Activated T-helper 1 cell treated with anti-CD3 and anti-CD28 coated beads, Interleukin-2, amount 50 U/mL, for 16 hours (primary cell): ENCODE measurements at regions not wholly inside any gene's neighbourhood (a gene's known extent, or its start where the extent isn't known, plus 50 kb on each side); places are given as distances from the start of the nearest gene placed in this dataset.
A peak's percentile ranks its signal among the peaks of the same experiment; 100 is the strongest.

Experiments used
- DNase-seq, 2 donors: peaks; one replicate each; pipeline ENCODE4 v3.0.0-alpha.2; 2020; ENCODE audit warnings: low read depth in 1 of 2, low spot score in 1 of 2

DNA sequence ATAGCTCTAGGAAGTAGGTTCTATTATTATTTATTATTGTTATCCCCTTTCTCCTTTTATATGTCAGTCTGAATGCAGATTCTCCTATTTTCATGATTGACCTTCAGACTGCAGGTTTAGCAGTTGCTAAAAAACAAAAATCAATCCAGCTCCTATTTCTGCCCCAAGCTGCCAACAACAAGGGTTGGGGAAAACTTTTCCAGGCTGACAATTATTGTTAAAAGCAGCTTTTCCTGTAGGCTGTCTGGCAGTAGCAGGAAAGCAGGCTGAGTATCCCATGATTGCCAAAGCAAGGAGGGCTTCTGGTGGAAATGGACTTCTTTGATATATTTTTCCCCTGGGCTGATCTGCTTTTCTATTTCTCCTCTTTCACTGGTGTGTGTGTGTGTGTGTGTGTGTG is 78.0 kb upstream of the CTLA4 start:
- DNase-seq = no peak

- no peak for DNase-seq
Observed at GRCh38 chr2:203790134-203790852, 77.3 kb upstream of the CTLA4 start.

DNA sequence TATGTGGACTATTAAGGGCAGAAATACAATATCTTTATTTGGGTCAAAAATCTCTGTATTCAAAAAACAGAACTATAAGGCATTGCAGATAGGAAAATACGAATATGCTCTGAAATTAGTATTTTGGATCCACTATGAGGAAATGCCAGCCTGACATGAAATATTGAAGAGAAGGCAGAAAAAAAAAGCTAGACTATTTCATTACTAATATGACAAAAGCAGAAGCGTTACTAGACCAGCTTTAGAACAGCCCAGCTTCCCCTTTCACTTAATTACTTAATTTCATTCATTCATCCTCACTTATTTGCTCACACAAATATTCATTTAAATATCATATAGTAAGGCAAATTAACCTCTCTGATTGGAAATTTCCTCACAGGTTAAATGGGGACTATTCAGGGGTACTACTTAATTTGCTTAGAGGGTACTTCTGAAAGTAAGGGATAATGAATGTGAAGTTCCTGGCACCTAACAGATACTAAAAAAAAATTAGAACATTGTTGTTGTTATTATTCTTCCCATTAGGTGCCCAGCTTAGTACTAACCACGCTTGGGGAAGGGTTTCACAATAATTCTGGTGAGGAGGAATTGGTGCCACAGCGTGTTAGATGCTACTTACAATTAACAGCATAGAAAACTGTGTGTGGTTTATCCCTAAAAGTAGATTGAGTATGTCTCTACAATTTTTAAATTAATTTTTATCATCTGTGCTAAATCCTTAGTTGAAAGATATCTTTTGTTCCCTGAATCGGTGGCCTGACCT is 71.1 kb upstream of the CTLA4 start:
- no peak for DNase-seq

DNA sequence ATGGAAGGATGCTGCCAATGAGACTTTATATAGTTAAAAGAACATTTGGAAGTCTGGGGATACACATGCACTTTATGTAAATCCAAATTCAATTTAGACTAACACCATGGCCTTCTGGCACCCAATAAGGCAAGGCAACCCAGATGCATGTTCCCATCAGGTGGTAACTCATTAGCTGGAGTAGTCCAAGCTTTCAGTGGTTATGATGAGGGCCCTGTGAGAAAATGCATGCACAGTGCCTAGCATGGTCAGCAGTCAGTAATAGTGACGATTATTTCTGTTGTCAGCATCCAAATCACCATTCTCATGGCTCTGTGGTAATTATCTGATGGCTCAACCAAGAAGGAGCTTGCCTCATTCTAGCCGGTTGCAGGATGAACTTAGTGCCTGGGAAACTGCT is 70.3 kb upstream of the CTLA4 start:
- no peak for DNase-seq

DNA sequence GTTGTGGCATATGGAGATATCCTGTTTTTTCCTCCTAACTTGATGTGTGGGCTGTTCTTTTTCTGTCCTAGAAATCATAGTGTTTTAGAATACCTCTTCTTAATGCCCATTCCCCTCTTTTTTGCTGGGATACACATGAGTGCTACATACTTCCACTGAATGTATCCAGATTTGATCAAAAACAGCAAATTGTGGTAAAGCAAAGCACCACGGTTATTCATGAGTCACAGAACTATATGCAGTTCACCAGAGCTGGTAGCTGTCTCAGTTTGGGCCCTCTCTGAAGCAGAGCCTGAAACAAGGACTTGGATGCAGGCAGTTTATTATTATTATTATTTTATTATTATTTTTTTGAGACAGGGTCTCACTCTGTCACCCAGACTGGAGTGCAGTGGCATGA is 69.9 kb upstream of the CTLA4 start:
- DNase-seq = no peak

DNA sequence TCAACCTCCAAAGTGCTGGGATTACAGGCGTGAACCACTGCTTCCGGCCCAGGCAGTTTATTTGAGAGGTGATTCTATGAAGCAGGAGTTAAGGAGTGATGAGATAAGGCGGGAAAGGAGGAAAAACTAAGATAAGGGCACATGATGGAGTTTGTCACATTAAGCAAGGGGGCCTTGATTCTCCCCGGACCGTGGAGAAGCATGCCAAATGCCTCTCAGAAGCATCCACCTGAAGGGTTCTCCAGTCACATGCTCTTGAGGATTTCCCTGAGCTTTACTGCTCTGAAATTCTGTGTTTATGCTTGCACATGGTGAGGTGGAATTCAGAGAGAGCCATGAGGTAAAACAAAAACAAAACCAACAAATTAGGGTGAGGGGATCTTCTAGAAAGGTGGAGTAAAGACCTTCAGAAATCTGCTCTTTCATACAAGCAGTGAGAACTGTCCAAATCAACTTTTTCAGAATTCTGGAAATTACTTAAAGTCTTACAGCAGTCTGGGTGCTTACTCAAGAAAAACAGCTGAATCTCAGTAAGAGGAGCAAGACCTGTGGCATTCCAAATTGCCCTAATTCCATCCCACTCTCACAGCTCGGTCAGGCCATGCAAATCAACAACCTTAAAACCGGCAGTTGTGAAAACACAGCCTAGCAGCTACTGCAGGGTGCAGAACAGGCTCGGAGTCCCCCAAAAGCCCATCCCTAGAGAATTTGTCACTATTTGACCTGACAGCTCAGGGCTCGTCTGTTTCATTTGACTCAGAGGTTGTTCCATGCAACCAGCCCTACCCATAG is 69.1 kb upstream of the CTLA4 start:
- no peak for DNase-seq

DNA sequence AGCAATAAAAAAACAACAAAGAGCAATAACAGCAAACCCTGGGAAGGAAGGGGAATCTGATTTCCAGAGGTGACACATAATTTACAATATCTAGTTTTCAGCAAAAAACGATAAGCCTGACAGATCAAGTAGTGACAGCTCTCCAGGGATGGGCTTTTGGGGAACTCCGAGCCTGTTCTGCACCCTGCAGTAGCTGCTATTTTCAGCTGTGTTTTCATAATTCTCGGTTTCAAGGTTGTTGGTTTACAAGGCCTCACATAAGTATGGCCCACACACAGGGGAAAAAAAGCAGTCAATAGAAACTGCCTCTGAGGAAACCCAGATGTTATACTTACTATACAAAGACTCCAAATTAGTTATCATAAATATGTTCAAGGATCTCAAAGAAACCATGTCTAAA is 67.7 kb upstream of the CTLA4 start:
- no peak for DNase-seq

DNA sequence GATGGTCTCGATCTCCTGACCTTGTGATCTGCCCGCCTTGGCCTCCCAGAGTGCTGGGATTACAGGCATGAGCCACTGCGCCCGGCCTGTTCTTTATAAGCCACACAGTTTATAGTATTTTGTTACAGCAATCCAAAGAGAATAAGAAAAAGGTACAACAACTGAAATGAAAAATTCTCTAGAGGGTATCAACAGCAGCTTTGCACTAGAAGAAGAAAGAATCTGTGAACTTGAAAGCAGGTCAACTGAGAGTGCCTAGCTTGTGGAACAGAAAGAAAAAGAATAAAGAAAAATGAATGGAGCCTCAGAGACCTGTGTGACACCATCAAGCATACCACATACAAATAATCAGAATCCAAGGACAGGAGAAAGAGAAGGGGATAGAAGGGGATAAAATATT is 66.8 kb upstream of the CTLA4 start:
- DNase-seq = no peak

DNA sequence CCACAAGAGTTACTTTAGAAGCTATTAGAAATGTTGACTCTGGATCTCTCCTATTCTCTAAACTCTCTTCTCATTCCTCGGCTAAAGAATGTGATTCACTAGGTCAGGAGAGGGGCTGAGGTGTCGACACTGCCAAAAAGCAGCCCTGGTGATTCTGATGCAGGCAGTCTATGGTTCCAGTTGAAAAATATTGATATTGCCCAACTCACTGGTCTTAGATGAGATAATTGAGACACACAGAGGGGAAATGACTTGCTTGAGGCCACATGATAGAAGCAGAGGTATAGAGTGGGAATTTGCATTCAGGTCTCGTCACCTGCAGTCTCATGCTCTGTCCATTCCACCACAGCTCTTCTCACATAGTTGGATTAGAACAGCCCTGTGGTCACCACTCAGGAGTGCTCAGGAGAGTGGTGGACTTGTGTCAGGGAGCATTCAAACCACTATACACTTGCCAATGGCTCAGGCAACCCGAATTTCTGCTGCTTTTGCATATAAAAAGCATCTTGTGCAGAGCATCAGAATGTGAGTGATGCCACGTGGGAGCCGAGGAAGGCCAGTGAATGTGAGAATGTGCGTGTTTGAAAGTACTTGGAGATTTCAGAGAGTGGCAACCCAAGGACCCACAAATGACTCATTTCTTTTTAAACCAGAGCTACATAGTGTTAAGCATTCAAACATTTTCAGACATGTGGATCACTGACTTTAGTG is 65.1 kb upstream of the CTLA4 start:
- no peak for DNase-seq

GRCh38 chr2:203803053-203803429 is 64.5 kb upstream of the CTLA4 start:
- no peak for DNase-seq

GRCh38 chr2:203804070-203804469 is 63.5 kb upstream of the CTLA4 start:
- DNase-seq = no peak

DNA sequence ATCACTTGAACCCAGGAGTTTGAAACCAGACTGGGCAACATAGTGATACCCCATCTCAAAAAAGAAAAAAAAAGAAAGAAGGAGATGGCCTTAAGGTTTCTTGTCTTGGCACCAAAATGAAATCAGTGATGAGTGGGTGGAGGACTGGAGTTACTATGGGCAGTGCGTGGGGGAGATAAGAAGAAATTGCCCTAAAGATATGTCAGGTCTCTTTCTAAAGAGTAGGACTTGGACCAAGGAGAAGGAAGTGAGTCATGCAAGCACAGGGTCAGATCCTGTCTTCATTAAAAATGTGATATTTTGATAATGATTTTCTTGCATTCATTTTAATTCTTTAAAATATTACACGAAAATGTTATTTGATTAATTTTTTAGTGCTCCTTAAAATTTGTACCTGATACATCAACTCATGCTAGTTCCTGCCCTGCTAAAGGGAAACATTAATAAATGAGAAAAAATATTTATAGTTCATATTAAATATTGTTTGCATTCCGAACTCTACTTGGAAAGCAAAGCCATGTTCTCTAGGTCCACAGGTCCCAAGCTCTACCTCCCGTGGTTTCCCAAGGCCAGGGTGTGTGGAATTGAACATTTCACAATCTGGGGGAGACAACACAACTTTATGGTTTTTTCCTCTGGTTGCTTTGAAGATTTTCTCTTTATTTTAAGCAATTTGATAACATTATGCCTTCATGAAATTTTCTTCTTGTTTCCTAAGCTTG is 62.6 kb upstream of the CTLA4 start:
- no peak for DNase-seq

DNA sequence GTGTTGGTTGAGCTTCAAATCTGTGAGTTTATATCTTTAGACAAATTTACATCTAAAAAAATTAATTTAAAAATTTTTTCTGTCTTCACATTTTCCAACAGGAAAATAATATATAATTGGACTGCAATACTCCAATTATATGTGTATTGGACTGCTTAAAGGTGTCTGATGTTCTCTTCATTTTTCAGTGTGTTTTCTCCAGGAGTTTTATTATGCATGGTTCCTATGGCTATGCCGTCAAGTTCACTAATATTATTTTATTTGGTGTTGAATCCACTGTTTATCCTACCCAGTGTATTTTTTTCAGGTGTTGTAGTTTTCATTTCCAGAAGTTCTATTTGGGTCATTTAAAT is 62.1 kb upstream of the CTLA4 start:
- DNase-seq = no peak

- no peak for DNase-seq
Observed at GRCh38 chr2:203806761-203807160, 60.8 kb upstream of the CTLA4 start.

- DNase-seq = no peak
Observed at GRCh38 chr2:203808046-203808750, 59.4 kb upstream of the CTLA4 start.

GRCh38 chr2:203809084-203809521 is 58.5 kb upstream of the CTLA4 start:
- DNase-seq = no peak

DNA sequence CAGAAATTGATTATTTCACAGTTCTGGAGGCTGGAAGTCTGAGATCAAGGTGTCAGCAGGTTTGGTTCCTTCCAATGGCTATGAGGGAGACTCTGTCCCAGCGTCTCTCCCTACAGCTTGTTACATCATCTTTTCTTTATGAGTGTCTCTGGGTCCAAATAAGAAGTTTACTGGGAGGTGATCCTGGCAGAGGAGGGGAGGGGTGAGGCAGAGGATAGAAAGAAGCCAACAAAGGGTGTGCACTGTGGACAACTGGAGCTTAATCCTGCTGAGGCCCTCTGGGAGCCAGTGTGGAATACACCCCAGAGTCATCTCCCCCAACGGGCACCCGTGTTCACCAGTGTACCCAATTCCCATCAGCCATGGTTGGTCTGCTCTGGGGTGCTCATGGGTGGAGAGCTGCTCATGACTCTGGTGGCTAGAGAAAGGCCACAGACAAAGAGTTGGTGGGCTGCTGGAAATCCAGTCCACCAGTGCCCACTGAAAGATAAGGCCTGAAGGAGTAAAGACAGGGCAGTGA is 57.5 kb upstream of the CTLA4 start:
- DNase-seq = no peak

DNA sequence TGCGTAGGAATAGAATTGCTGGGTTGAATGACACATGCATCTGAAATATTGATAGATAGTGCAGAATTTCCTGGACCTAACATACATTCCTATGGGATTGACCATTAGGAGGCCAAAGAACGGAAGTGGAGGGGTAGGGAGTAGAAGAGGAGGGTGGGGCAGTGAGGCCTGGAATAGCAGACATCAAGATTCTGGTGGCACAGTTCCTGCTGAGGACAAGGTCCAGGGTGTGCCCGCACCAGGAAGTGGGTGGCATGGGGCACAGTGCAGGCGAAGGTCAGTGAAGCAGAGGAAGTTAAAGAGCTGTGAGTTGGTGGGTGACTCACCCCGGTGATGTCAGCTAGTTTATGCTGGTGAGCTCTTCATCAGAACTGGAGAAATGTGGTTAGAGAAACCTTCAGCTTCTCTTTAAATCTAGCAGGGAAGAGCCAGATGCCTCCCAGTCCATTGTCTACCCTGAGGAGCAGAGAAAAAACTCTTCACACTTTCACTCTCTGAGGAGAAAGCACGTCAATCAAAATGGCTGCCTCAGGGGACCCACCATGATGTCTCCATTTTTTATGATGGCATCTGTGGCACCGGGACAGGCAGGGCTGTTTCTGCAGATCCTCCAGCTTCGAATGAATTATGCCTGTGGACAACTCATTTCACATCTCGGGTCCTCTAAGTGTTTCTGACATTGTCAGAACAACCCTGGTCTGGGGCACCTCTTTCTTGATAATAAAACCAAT is 55.9 kb upstream of the CTLA4 start:
- DNase-seq = peak; percentile 29 to 47
